ENCODE measurements at regions not wholly inside any gene's neighbourhood (a gene's known extent, or its start where the extent isn't known, plus 50 kb on each side); places are given as distances from the start of the nearest gene placed in this dataset.

- TF ChIP-seq, protein P1, sequence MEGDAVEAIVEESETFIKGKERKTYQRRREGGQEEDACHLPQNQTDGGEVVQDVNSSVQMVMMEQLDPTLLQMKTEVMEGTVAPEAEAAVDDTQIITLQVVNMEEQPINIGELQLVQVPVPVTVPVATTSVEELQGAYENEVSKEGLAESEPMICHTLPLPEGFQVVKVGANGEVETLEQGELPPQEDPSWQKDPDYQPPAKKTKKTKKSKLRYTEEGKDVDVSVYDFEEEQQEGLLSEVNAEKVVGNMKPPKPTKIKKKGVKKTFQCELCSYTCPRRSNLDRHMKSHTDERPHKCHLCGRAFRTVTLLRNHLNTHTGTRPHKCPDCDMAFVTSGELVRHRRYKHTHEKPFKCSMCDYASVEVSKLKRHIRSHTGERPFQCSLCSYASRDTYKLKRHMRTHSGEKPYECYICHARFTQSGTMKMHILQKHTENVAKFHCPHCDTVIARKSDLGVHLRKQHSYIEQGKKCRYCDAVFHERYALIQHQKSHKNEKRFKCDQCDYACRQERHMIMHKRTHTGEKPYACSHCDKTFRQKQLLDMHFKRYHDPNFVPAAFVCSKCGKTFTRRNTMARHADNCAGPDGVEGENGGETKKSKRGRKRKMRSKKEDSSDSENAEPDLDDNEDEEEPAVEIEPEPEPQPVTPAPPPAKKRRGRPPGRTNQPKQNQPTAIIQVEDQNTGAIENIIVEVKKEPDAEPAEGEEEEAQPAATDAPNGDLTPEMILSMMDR (IDR thresholded peaks at IDR 0.05) = no peak
- TF ChIP-seq EP300 (IDR thresholded peaks at IDR 0.05) (no peak), POLR2AphosphoS5 (IDR thresholded peaks at IDR 0.05) (no peak), POLR2A (IDR thresholded peaks at IDR 0.05) (no peak)
Observed at GRCh38 chr10:58014436-58014835, 253.3 kb downstream of the IPMK start.

Measured in stomach (tissue), 4 donors.